ENCODE measurements at regions not wholly inside any gene's neighbourhood (a gene's known extent, or its start where the extent isn't known, plus 50 kb on each side); places are given as distances from the start of the nearest gene placed in this dataset.

DNA sequence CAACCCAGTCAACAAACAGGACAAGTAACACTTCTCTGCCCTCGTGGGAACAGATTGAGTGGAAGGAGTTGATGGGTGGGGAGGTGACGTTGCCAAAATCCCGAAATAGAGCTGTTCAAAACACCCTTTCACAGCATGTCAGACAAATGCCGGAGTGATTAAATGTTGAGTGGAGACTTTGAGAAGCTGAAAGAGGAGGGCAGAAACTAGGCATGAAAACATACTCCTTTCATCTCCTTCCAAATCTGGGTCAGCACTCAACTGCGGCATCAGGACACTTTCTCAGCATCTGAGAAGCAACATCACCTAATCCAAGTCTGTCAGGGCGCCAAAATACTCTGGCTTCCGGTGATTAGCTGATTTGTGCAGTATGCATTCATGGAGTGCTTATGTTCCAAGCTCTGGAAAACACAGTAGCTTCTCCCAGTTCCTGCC, 51.5 kb upstream of the MRI1 start:
- no peaks in the 10 kb centered on the region for H3K27me3 ChIP-seq (ENCODE audit: low read depth, low read length)
- H3K4me3 ChIP-seq (ENCODE audit: low read depth in 1 of 2, low read length in 2 of 2): no peak overlapping the region
- H3K36me3 ChIP-seq (ENCODE audit: control insufficient read depth in 1 of 2, insufficient read depth in 2 of 2, low read length in 2 of 2): no peaks in the 10 kb centered on the region
- H3K4me1 ChIP-seq (ENCODE audit: control insufficient read depth in 1 of 2, insufficient read depth in 2 of 2, low read length in 2 of 2): peaks cover 0 to 6% of the 10 kb centered on the region in 2 donors
- H3K27ac ChIP-seq (ENCODE audit: low read length): no peak overlapping the region
- H3K9me3 ChIP-seq (ENCODE audit: control insufficient read depth in 1 of 2, low read length in 2 of 2): no peaks in the 10 kb centered on the region

DNA sequence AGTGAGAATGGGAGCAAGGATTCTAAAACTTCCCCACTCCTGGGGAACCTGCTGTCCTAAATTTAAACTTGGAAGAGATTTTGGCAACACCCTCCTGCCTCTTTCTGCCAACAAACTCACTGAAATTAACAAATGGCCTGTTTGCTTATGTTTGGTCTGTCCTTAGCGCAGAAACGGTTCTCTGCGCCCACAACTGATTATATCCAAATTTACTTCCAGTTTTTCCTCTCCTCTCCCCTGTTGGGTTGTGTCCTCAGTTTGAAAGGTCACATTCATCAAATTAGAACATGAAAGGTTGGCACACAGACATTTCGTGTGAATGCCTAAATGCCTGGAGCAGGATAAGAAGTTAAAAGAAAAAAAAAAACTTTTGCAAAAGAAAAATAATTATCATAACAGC, 56.4 kb upstream of the MRI1 start:
- Histone ChIP-seq H3K36me3 (ENCODE audit: control insufficient read depth in 1 of 2, insufficient read depth in 2 of 2, low read length in 2 of 2) (no peaks in the 10 kb centered on the region), H3K27ac (ENCODE audit: low read length) (no peak overlapping the region), H3K4me3 (ENCODE audit: low read depth in 1 of 2, low read length in 2 of 2) (no peak overlapping the region), H3K9me3 (ENCODE audit: control insufficient read depth in 1 of 2, low read length in 2 of 2) (peaks cover 3 to 4% of the 10 kb centered on the region in 2 donors), H3K4me1 (ENCODE audit: control insufficient read depth in 1 of 2, insufficient read depth in 2 of 2, low read length in 2 of 2) (peaks cover 0 to 6% of the 10 kb centered on the region in 2 donors), H3K27me3 (ENCODE audit: low read depth, low read length) (no peaks in the 10 kb centered on the region)

DNA sequence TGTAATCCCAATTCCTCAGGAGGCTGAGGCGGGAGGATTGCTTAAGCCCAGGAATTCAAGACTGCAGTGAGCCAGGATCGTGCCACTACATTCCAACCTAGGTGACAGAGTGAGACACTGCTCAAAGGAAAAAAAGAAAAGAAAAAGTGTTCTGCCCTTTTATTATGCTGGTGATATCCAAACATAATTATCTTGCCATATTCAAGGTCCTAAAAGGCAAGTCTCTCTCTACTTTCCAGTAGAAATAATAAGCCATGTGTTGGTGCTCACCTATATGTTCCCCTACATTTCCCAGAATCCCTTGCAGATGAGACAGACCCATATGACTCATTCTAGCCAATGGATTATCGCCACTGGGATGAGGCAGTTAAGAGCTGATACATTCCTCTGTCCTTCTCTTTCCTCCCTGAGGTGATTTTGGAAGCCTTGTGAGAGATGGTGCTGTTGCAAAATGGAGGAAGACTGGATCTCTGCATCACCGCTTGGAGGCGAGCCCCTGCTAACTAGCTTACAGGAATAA, 58.3 kb upstream of the MRI1 start:
- peaks cover 0 to 6% of the 10 kb centered on the region in 2 donors for H3K4me1 ChIP-seq (ENCODE audit: control insufficient read depth in 1 of 2, insufficient read depth in 2 of 2, low read length in 2 of 2)
- H3K36me3 ChIP-seq (ENCODE audit: control insufficient read depth in 1 of 2, insufficient read depth in 2 of 2, low read length in 2 of 2): no peaks in the 10 kb centered on the region
- no peak overlapping the region for H3K27ac ChIP-seq (ENCODE audit: low read length)
- peaks cover 8 to 10% of the 10 kb centered on the region in 2 donors for H3K9me3 ChIP-seq (ENCODE audit: control insufficient read depth in 1 of 2, low read length in 2 of 2)
- no peak overlapping the region for H3K4me3 ChIP-seq (ENCODE audit: low read depth in 1 of 2, low read length in 2 of 2)
- no peaks in the 10 kb centered on the region for H3K27me3 ChIP-seq (ENCODE audit: low read depth, low read length)

DNA sequence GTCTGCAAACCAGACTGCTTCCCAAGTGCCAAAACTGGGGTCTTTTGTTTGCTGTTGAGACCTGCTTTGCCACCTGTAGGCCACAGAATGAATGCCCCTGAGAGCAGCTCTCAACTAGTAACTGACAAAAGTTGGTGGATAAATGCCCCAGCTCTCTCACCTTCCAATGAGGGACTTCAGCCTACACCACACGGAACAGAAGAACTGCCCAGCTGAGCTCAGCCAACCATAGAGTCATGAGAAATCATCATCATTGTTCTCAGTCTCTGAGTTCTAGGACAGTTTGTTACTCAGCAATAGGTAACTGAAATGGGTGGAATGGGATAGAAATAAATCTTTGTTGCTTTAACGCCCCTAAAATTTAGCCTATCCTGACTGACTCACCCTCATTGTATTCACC, 59.1 kb upstream of the MRI1 start:
- H3K4me1 ChIP-seq (ENCODE audit: control insufficient read depth in 1 of 2, insufficient read depth in 2 of 2, low read length in 2 of 2): peaks cover 0 to 6% of the 10 kb centered on the region in 2 donors
- no peak overlapping the region for H3K27ac ChIP-seq (ENCODE audit: low read length)
- H3K27me3 ChIP-seq (ENCODE audit: low read depth, low read length): no peaks in the 10 kb centered on the region
- H3K36me3 ChIP-seq (ENCODE audit: control insufficient read depth in 1 of 2, insufficient read depth in 2 of 2, low read length in 2 of 2): no peaks in the 10 kb centered on the region
- no peak overlapping the region for H3K4me3 ChIP-seq (ENCODE audit: low read depth in 1 of 2, low read length in 2 of 2)
- peaks cover 8 to 10% of the 10 kb centered on the region in 2 donors for H3K9me3 ChIP-seq (ENCODE audit: control insufficient read depth in 1 of 2, low read length in 2 of 2)

DNA sequence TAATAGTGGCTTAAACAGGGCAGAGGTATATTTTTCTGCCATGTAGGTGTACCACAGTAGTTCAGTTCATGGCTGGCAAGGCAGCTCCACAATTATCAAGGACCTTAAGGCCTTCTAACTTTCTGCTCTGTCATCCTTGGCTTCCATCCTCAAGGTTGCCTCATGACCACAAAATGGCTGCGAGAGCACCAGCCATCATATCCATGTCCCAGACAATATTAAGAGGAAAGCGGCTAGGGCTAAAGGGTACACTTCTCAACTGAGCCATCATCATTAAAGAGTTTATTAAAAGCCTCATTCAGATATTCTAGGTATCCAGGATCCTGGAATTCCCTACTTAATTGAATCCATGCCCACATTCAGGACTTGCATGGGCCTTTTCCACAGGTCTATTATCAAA, 62.7 kb upstream of the MRI1 start:
- peaks cover 8 to 10% of the 10 kb centered on the region in 2 donors for H3K9me3 ChIP-seq (ENCODE audit: control insufficient read depth in 1 of 2, low read length in 2 of 2)
- H3K4me3 ChIP-seq (ENCODE audit: low read depth in 1 of 2, low read length in 2 of 2): no peak overlapping the region
- no peak overlapping the region for H3K27ac ChIP-seq (ENCODE audit: low read length)
- peaks cover 3% of the 10 kb centered on the region for H3K27me3 ChIP-seq (ENCODE audit: low read depth, low read length)
- no peaks in the 10 kb centered on the region for H3K36me3 ChIP-seq (ENCODE audit: control insufficient read depth in 1 of 2, insufficient read depth in 2 of 2, low read length in 2 of 2)
- no peaks in the 10 kb centered on the region for H3K4me1 ChIP-seq (ENCODE audit: control insufficient read depth in 1 of 2, insufficient read depth in 2 of 2, low read length in 2 of 2)

DNA sequence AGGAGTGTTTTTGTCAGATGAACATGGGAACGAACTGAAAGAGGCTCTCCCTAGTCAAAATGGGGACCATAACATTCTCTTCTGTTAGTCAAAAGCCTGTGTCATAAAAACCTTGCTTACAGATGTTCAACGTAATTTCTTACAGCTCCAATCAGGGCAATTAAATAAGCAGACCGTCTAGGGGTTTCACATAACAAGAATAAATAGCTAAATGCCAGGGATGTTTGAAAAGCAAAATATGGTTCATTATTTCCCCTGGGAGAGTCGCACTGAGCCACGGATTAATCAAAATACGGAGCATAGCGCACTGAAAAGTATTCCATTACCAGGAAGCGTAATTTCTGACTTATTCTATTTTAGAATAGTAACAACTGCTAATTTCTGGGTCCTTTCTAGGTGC, 63.7 kb upstream of the MRI1 start:
- Histone ChIP-seq H3K36me3 (ENCODE audit: control insufficient read depth in 1 of 2, insufficient read depth in 2 of 2, low read length in 2 of 2) (no peaks in the 10 kb centered on the region), H3K4me1 (ENCODE audit: control insufficient read depth in 1 of 2, insufficient read depth in 2 of 2, low read length in 2 of 2) (no peaks in the 10 kb centered on the region), H3K9me3 (ENCODE audit: control insufficient read depth in 1 of 2, low read length in 2 of 2) (peaks cover 8 to 10% of the 10 kb centered on the region in 2 donors), H3K27ac (ENCODE audit: low read length) (no peak overlapping the region), H3K4me3 (ENCODE audit: low read depth in 1 of 2, low read length in 2 of 2) (no peak overlapping the region), H3K27me3 (ENCODE audit: low read depth, low read length) (peaks cover 3% of the 10 kb centered on the region)

DNA sequence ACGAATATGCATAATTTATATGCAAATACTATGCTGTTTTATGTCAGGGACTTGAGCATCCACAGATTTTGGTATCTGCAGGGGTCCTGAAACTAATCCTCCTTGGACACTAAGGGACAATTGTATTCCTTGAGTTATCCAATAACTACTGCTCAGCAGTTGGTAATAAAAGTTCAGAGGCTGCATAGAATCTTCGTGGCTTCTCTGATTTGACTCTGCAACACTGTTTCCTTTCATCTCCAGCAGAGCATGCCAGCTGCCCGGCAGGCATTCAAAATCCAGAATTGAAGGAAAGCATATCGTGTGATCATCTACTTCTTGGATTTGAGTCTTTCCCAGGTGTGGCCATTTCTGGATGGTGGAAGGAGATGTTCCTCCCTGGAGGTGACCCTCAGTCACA, 64.5 kb upstream of the MRI1 start:
- no peak overlapping the region for H3K4me3 ChIP-seq (ENCODE audit: low read depth in 1 of 2, low read length in 2 of 2)
- peaks cover 3% of the 10 kb centered on the region for H3K27me3 ChIP-seq (ENCODE audit: low read depth, low read length)
- H3K9me3 ChIP-seq (ENCODE audit: control insufficient read depth in 1 of 2, low read length in 2 of 2): peaks cover 4 to 7% of the 10 kb centered on the region in 2 donors
- H3K27ac ChIP-seq (ENCODE audit: low read length): no peak overlapping the region
- H3K4me1 ChIP-seq (ENCODE audit: control insufficient read depth in 1 of 2, insufficient read depth in 2 of 2, low read length in 2 of 2): no peaks in the 10 kb centered on the region
- H3K36me3 ChIP-seq (ENCODE audit: control insufficient read depth in 1 of 2, insufficient read depth in 2 of 2, low read length in 2 of 2): no peaks in the 10 kb centered on the region

DNA sequence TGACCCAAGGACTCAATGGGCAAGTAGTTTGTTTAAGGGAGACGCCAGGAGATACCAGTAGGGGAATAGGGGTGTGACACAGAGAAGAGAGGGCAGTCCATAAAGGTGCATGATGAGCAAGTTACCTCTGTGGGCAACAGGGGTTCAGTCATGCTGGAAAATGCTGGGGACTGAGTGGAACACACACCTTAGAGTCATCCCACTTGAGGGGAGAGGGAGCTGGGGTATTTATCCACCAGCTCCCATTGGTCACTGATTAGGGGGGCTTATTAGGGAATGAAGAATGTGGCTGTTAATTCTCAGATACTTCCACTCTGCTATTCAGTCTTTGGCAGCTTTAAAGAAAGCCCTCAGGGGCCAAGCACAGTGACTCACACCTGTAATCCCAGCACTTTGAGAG, 67.5 kb upstream of the MRI1 start:
- Histone ChIP-seq H3K4me3 (ENCODE audit: low read depth in 1 of 2, low read length in 2 of 2) (no peak overlapping the region), H3K9me3 (ENCODE audit: control insufficient read depth in 1 of 2, low read length in 2 of 2) (peaks cover 4 to 6% of the 10 kb centered on the region in 2 donors), H3K27me3 (ENCODE audit: low read depth, low read length) (peaks cover 3% of the 10 kb centered on the region), H3K36me3 (ENCODE audit: control insufficient read depth in 1 of 2, insufficient read depth in 2 of 2, low read length in 2 of 2) (no peaks in the 10 kb centered on the region), H3K4me1 (ENCODE audit: control insufficient read depth in 1 of 2, insufficient read depth in 2 of 2, low read length in 2 of 2) (no peaks in the 10 kb centered on the region), H3K27ac (ENCODE audit: low read length) (no peak overlapping the region)

DNA sequence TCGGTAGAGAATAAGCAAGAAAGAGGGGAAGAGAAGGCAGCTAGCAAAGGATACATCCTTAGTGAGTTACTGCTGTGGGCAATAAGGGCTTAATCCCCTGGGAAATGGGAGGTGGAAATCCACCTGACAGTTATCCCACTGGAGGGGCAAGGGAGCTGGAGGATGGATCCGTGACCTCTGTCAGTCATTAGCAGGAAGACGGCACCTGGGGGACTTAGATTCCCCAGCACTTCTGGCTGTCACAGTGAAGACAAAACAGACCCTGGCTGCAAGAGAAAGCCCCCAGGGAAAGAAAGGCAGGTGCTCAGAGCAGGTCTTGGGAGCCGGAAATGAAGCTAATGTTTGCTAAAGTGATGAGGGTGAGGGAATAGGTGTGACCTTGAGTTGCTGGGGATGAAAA, 70.4 kb upstream of the MRI1 start:
- no peaks in the 10 kb centered on the region for H3K4me1 ChIP-seq (ENCODE audit: control insufficient read depth in 1 of 2, insufficient read depth in 2 of 2, low read length in 2 of 2)

DNA sequence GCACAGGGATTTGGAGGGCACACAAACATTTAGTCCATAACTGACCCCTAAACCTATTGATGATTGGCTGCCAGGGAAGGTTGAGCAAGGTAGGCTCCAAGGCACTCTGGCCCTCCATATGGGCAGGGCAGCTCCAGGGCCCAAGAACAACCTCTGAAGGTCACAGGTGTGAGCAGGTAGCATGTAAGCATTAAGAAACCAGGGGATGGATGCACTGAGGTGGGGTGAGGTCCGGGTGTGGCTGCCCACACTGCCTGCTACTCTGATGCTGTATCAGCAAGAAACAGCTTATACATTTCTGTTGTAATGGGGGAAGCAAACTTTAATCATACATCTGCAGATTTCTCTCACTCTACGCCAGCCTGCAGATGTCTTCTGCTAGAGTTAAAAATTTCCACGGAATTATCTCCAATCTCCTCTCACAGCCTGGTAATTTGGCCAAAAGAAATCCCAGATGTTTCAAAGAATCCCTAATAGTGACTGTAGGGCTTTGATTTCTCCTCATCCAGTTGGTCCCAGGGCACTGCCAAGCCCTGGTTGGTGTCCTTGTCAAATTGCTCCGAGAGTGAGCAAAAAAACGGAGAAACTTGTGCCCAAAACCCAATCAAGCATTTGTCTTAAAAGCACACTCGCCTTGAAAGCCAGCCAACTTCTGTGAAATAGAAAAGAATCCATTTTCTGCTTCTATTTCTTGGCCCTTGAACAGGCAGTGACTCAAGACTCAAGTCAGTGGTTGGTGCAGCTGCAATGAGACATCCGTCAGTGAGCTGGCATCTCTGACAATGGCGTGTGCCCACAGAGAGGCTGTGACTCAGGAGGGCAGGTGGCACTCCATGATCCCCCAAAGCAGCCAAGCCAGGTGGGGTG, 72.5 kb upstream of the MRI1 start:
- H3K4me3 ChIP-seq (ENCODE audit: low read depth in 1 of 2, low read length in 2 of 2): no peak overlapping the region
- no peaks in the 10 kb centered on the region for H3K4me1 ChIP-seq (ENCODE audit: control insufficient read depth in 1 of 2, insufficient read depth in 2 of 2, low read length in 2 of 2)
- H3K9me3 ChIP-seq (ENCODE audit: control insufficient read depth in 1 of 2, low read length in 2 of 2): no peaks in the 10 kb centered on the region
- H3K36me3 ChIP-seq (ENCODE audit: control insufficient read depth in 1 of 2, insufficient read depth in 2 of 2, low read length in 2 of 2): no peaks in the 10 kb centered on the region
- peaks cover 2% of the 10 kb centered on the region for H3K27me3 ChIP-seq (ENCODE audit: low read depth, low read length)
- H3K27ac ChIP-seq (ENCODE audit: low read length): no peak overlapping the region

More for the DNA sequence above, 70.4 kb upstream of the MRI1 start:
- no peak overlapping the region for H3K4me3 ChIP-seq (ENCODE audit: low read depth in 1 of 2, low read length in 2 of 2)
- peaks cover 3% of the 10 kb centered on the region for H3K27me3 ChIP-seq (ENCODE audit: low read depth, low read length)
- H3K36me3 ChIP-seq (ENCODE audit: control insufficient read depth in 1 of 2, insufficient read depth in 2 of 2, low read length in 2 of 2): no peaks in the 10 kb centered on the region
- no peak overlapping the region for H3K27ac ChIP-seq (ENCODE audit: low read length)
- H3K9me3 ChIP-seq (ENCODE audit: control insufficient read depth in 1 of 2, low read length in 2 of 2): no peaks in the 10 kb centered on the region

DNA sequence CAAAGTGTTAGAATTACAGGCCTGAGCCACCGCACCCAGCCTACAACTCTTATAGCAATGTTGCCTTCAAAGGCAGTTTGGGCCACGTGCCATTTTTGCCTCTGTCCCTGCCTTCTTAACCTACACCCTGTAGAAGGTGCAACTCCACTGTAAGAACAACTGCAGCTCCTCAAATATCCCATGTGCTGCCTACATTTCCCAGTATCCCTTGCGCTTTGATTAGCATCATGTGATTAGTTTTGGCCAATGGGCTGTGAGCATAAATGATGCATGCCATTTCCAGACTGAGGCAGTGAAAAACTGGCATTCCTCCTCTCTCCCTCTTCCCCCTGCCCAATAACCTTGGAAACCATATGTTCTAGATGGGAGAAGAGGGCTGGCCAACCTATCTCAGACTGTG, 75.2 kb upstream of the MRI1 start:
- H3K4me1 ChIP-seq (ENCODE audit: control insufficient read depth in 1 of 2, insufficient read depth in 2 of 2, low read length in 2 of 2): no peaks in the 10 kb centered on the region
- H3K27me3 ChIP-seq (ENCODE audit: low read depth, low read length): no peaks in the 10 kb centered on the region
- H3K27ac ChIP-seq (ENCODE audit: low read length): no peak overlapping the region
- H3K36me3 ChIP-seq (ENCODE audit: control insufficient read depth in 1 of 2, insufficient read depth in 2 of 2, low read length in 2 of 2): no peaks in the 10 kb centered on the region
- no peak overlapping the region for H3K4me3 ChIP-seq (ENCODE audit: low read depth in 1 of 2, low read length in 2 of 2)
- no peaks in the 10 kb centered on the region for H3K9me3 ChIP-seq (ENCODE audit: control insufficient read depth in 1 of 2, low read length in 2 of 2)
